WTC11 (cell line): ENCODE measurements at regions not wholly inside any gene's neighbourhood (a gene's known extent, or its start where the extent isn't known, plus 50 kb on each side); places are given as distances from the start of the nearest gene placed in this dataset.

Source experiments
- ATAC-seq: fragments of 200-7000 bp; cut with Tn5 transposase; 2 replicates; pipeline ENCODE4 v1.10.0; 2021; ENCODE audit warnings: mild to moderate bottlenecking, moderate library complexity
- CTCF ChIA-PET: fragments of 300-600 bp; sonication (Branson Sonifier 250); formaldehyde crosslinking; loops from one replicate; lab custom pipeline; 2021; ENCODE audit warnings: antibody characterized with exemption; lab: Charles Lee
- POLR2A ChIA-PET: fragments of 350-600 bp; sonication (Branson Sonifier 250); formaldehyde crosslinking; loops from one replicate; lab custom pipeline; 2021; ENCODE audit warnings: antibody characterized with exemption; lab: Charles Lee
- DNase-seq: peaks from one replicate; pipeline ENCODE4 v3.0.0; 2021; ENCODE audit warnings: low spot score
- H3K27ac Mint-ChIP-seq: 2 replicates; pipeline ENCODE4 v1.8.0; 2021; ENCODE audit warnings: mixed read lengths
- H3K27me3 Mint-ChIP-seq: 2 replicates; pipeline ENCODE4 v1.8.0; 2021; ENCODE audit warnings: low read depth, mild to moderate bottlenecking, moderate library complexity, mixed read lengths
- H3K36me3 Mint-ChIP-seq: 2 replicates; pipeline ENCODE4 v1.8.0; 2021; ENCODE audit warnings: mixed read lengths
- H3K4me1 Mint-ChIP-seq: 2 replicates; pipeline ENCODE4 v1.8.0; 2022; ENCODE audit warnings: mixed read lengths
- H3K4me3 Mint-ChIP-seq: 2 replicates; pipeline ENCODE4 v1.8.0; 2021; ENCODE audit warnings: mild to moderate bottlenecking, moderate library complexity, mixed read lengths
- H3K9me3 Mint-ChIP-seq: 2 replicates; pipeline ENCODE4 v1.8.0; 2021; ENCODE audit warnings: mixed read lengths
- CBFB ChIP-seq: sonication (generic); formaldehyde crosslinking; IDR thresholded peaks from 2 replicates; pipeline ENCODE4 v1.8.1; 2022; ENCODE audit warnings: mild to moderate bottlenecking, low read depth, missing genetic modification reagents
- ESRRA ChIP-seq: sonication (generic); formaldehyde crosslinking; IDR thresholded peaks from 2 replicates; pipeline ENCODE4 v1.8.1; 2022; ENCODE audit warnings: mild to moderate bottlenecking, missing genetic modification reagents, borderline replicate concordance
- FOXJ3 ChIP-seq: sonication (generic); formaldehyde crosslinking; IDR thresholded peaks from 2 replicates; pipeline ENCODE4 v1.9.0; 2021; ENCODE audit warnings: missing genetic modification reagents, mild to moderate bottlenecking, borderline replicate concordance
- GABPB1 ChIP-seq: sonication (generic); formaldehyde crosslinking; IDR thresholded peaks from 2 replicates; pipeline ENCODE4 v1.8.1; 2023; ENCODE audit warnings: mild to moderate bottlenecking, missing genetic modification reagents
- GTF2I ChIP-seq: fragments of 250-450 bp; sonication (Bioruptor Pico); conservative IDR thresholded peaks from 2 replicates; pipeline ENCODE4 v1.4.0; 2021; ENCODE audit warnings: mild to moderate bottlenecking
- NFATC4 ChIP-seq: fragments of 250-450 bp; sonication (Bioruptor Pico); IDR thresholded peaks from 2 replicates; pipeline ENCODE4 v1.9.0; 2021; ENCODE audit warnings: mild to moderate bottlenecking
- NFE2L1 ChIP-seq: sonication (generic); formaldehyde crosslinking; IDR thresholded peaks from 2 replicates; pipeline ENCODE4 v1.8.1; 2023; ENCODE audit warnings: missing genetic modification reagents
- NR1H2 ChIP-seq: sonication (generic); formaldehyde crosslinking; IDR thresholded peaks from 2 replicates; pipeline ENCODE4 v1.9.0; 2021; ENCODE audit warnings: mild to moderate bottlenecking, moderate library complexity, missing genetic modification reagents
- OVOL2 ChIP-seq: fragments of 250-450 bp; sonication (Bioruptor Pico); IDR thresholded peaks from 2 replicates; pipeline ENCODE4 v1.9.0; 2021; ENCODE audit warnings: mild to moderate bottlenecking, borderline replicate concordance
- RELA ChIP-seq: sonication (generic); formaldehyde crosslinking; IDR thresholded peaks from 2 replicates; pipeline ENCODE4 v1.8.1; 2022; ENCODE audit warnings: missing genetic modification reagents, mild to moderate bottlenecking, borderline replicate concordance
- RORB ChIP-seq: fragments of 250-450 bp; sonication (Bioruptor Pico); IDR thresholded peaks from 2 replicates; pipeline ENCODE4 v1.9.0; 2021; ENCODE audit warnings: mild to moderate bottlenecking
- ZBTB21 ChIP-seq: sonication (generic); formaldehyde crosslinking; IDR thresholded peaks from 2 replicates; pipeline ENCODE4 v1.8.1; 2023; ENCODE audit warnings: mild to moderate bottlenecking, missing genetic modification reagents, borderline replicate concordance
- ZNF138 ChIP-seq: sonication (generic); formaldehyde crosslinking; conservative IDR thresholded peaks from 2 replicates; pipeline ENCODE4 v1.8.1; 2022; ENCODE audit warnings: mild to moderate bottlenecking, moderate library complexity, missing genetic modification reagents
- ZNF232 ChIP-seq: sonication (generic); formaldehyde crosslinking; IDR thresholded peaks from 2 replicates; pipeline ENCODE4 v1.8.0; 2022; ENCODE audit warnings: mild to moderate bottlenecking, missing genetic modification reagents
- ZNF317 ChIP-seq: sonication (generic); formaldehyde crosslinking; IDR thresholded peaks from 2 replicates; pipeline ENCODE4 v1.8.1; 2023; ENCODE audit warnings: low read depth, mild to moderate bottlenecking, moderate library complexity, missing genetic modification reagents, borderline replicate concordance
- ZNF416 ChIP-seq: fragments of 250-450 bp; sonication (Bioruptor Pico); IDR thresholded peaks from 2 replicates; pipeline ENCODE4 v1.9.0; 2021; ENCODE audit warnings: mild to moderate bottlenecking, inconsistent platforms
- ZNF423 ChIP-seq: fragments of 250-450 bp; sonication (Bioruptor Pico); IDR thresholded peaks from 2 replicates; pipeline ENCODE4 v2.1.2; 2022; ENCODE audit warnings: mild to moderate bottlenecking, moderate library complexity
- ZSCAN18 ChIP-seq: fragments of 250-450 bp; sonication (Bioruptor Pico); IDR thresholded peaks from 2 replicates; pipeline ENCODE4 v2.1.2; 2022; ENCODE audit warnings: mild to moderate bottlenecking, moderate library complexity
- TF ChIP-seq, protein P1 (sequence below): sonication (generic); formaldehyde crosslinking; IDR thresholded peaks from 2 replicates; pipeline ENCODE4 v1.8.0; 2022; ENCODE audit warnings: missing genetic modification reagents
- TF ChIP-seq, protein P2 (sequence below): sonication (generic); formaldehyde crosslinking; IDR thresholded peaks from 2 replicates; pipeline ENCODE4 v1.8.1; 2023; ENCODE audit warnings: mild to moderate bottlenecking, moderate library complexity, missing genetic modification reagents
- TF ChIP-seq, protein P3 (sequence below): sonication (generic); formaldehyde crosslinking; IDR thresholded peaks from 2 replicates; pipeline ENCODE4 v1.8.1; 2023; ENCODE audit warnings: mild to moderate bottlenecking, missing genetic modification reagents, moderate library complexity

DNA sequence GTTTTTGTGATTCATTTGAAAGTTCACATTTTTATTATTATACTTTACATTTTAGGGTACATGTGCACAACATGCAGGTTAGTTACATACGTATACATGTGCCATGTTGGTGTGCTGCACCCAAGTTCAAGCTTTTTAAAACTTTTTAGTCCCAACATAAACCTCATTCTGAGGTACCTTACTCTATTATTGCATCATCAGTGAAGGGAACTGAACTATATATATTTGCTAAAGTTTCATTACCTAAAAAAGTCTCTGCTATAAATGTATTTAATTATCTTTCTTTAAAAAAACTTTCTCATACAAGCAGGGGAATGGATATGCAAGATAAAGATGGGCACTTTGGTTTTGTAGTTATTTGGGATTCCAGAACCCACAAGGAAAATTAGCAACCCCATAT is 931.4 kb upstream of the ADGRL2 start:
- DNase-seq (no peak), ATAC-seq (no peak)
- no peaks in the 10 kb centered on the region for H3K36me3 Mint-ChIP-seq
- TF ChIP-seq FOXJ3: no peak
- H3K27ac Mint-ChIP-seq: no peak overlapping the region
- no peaks in the 10 kb centered on the region for H3K27me3 Mint-ChIP-seq
- no peaks in the 10 kb centered on the region for H3K9me3 Mint-ChIP-seq
- ChIA-PET POLR2A (no interaction called here), CTCF (no interaction called here)
- H3K4me1 Mint-ChIP-seq: no peaks in the 10 kb centered on the region
- H3K4me3 Mint-ChIP-seq: no peak overlapping the region

DNA sequence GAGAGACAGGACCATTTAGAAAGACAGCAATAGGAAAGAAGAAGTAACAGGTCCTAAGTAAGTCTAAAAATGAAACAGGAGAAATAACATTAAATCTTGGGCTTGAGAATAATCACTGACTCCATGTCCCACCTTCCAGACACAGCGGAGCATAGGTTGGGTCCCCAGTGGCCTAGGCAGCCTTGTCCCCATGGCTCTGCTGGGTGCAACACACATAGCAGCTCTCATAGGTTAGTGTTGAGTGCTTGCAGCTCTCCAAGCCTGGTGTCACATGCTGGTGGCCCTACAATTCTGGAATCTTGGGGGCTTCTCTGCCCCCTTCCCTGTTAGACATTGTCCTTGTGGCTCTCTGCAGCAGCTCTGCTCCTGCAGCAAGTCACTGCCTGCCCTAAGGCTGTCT is 952.8 kb upstream of the ADGRL2 start:
- Mint-ChIP-seq H3K36me3 (no peaks in the 10 kb centered on the region), H3K4me1 (no peaks in the 10 kb centered on the region), H3K4me3 (no peak overlapping the region)
- CTCF ChIA-PET: no interaction called here
- POLR2A ChIA-PET: no interaction called here
- no peak for DNase-seq
- no peak for TF ChIP-seq OVOL2 (CRISPR knock-in tag)
- TF ChIP-seq ZNF423: no peak
- TF ChIP-seq, all 79 proteins: peak for 0
- ATAC-seq: no peak
- Mint-ChIP-seq H3K9me3 (peaks cover 17% of the 10 kb centered on the region), H3K27me3 (no peaks in the 10 kb centered on the region), H3K27ac (no peak overlapping the region)

GRCh38 chr1:80846966-80847365 is 953.8 kb upstream of the ADGRL2 start:
- TF ChIP-seq, protein P1, sequence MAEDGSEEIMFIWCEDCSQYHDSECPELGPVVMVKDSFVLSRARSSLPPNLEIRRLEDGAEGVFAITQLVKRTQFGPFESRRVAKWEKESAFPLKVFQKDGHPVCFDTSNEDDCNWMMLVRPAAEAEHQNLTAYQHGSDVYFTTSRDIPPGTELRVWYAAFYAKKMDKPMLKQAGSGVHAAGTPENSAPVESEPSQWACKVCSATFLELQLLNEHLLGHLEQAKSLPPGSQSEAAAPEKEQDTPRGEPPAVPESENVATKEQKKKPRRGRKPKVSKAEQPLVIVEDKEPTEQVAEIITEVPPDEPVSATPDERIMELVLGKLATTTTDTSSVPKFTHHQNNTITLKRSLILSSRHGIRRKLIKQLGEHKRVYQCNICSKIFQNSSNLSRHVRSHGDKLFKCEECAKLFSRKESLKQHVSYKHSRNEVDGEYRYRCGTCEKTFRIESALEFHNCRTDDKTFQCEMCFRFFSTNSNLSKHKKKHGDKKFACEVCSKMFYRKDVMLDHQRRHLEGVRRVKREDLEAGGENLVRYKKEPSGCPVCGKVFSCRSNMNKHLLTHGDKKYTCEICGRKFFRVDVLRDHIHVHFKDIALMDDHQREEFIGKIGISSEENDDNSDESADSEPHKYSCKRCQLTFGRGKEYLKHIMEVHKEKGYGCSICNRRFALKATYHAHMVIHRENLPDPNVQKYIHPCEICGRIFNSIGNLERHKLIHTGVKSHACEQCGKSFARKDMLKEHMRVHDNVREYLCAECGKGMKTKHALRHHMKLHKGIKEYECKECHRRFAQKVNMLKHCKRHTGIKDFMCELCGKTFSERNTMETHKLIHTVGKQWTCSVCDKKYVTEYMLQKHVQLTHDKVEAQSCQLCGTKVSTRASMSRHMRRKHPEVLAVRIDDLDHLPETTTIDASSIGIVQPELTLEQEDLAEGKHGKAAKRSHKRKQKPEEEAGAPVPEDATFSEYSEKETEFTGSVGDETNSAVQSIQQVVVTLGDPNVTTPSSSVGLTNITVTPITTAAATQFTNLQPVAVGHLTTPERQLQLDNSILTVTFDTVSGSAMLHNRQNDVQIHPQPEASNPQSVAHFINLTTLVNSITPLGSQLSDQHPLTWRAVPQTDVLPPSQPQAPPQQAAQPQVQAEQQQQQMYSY (CRISPR knock-in tag): no peak
- no peak for TF ChIP-seq ZNF232
- TF ChIP-seq ZSCAN18 (CRISPR knock-in tag): no peak
- TF ChIP-seq, protein P2, sequence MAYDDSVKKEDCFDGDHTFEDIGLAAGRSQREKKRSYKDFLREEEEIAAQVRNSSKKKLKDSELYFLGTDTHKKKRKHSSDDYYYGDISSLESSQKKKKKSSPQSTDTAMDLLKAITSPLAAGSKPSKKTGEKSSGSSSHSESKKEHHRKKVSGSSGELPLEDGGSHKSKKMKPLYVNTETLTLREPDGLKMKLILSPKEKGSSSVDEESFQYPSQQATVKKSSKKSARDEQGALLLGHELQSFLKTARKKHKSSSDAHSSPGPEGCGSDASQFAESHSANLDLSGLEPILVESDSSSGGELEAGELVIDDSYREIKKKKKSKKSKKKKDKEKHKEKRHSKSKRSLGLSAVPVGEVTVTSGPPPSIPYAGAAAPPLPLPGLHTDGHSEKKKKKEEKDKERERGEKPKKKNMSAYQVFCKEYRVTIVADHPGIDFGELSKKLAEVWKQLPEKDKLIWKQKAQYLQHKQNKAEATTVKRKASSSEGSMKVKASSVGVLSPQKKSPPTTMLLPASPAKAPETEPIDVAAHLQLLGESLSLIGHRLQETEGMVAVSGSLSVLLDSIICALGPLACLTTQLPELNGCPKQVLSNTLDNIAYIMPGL (CRISPR knock-in tag): no peak
- no peak for TF ChIP-seq ZNF416 (CRISPR knock-in tag)
- no peak for TF ChIP-seq ESRRA (CRISPR knock-in tag)
- no peak for TF ChIP-seq RELA (CRISPR knock-in tag)
- TF ChIP-seq, protein P3, sequence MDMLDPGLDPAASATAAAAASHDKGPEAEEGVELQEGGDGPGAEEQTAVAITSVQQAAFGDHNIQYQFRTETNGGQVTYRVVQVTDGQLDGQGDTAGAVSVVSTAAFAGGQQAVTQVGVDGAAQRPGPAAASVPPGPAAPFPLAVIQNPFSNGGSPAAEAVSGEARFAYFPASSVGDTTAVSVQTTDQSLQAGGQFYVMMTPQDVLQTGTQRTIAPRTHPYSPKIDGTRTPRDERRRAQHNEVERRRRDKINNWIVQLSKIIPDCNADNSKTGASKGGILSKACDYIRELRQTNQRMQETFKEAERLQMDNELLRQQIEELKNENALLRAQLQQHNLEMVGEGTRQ (CRISPR knock-in tag): no peak
- no peak for TF ChIP-seq RORB
- TF ChIP-seq NFATC4: no peak
- no peak for TF ChIP-seq FOXJ3
- TF ChIP-seq GTF2I (CRISPR knock-in tag): no peak
- TF ChIP-seq GABPB1: no peak
- TF ChIP-seq ZBTB21 (CRISPR knock-in tag): no peak
- TF ChIP-seq ZNF317: no peak
- TF ChIP-seq NFE2L1 (CRISPR knock-in tag): no peak
- TF ChIP-seq CBFB (CRISPR knock-in tag): no peak
- TF ChIP-seq NR1H2: no peak
- no peak for TF ChIP-seq ZNF138 (CRISPR knock-in tag)
- CTCF ChIA-PET: no interaction called here

More at GRCh38 chr1:80846966-80847365, 953.8 kb upstream of the ADGRL2 start:
- peaks cover under 1% of the 10 kb centered on the region for H3K36me3 Mint-ChIP-seq
- H3K27me3 Mint-ChIP-seq: no peaks in the 10 kb centered on the region
- ATAC-seq (no peak), DNase-seq (no peak)
- POLR2A ChIA-PET: no interaction called here
- H3K27ac Mint-ChIP-seq: no peak overlapping the region
- no peak overlapping the region for H3K4me3 Mint-ChIP-seq
- H3K4me1 Mint-ChIP-seq: no peaks in the 10 kb centered on the region
- peaks cover 19% of the 10 kb centered on the region for H3K9me3 Mint-ChIP-seq
